Vagina (tissue), 2 donors: ENCODE measurements at regions not wholly inside any gene's neighbourhood (a gene's known extent, or its start where the extent isn't known, plus 50 kb on each side); places are given as distances from the start of the nearest gene placed in this dataset.

Source experiments
- DNase-seq, 2 donors: peaks; one replicate each; pipeline ENCODE4 v3.0.0-alpha.2; 2017; ENCODE audit errors: extremely low spot score in 2 of 2
- H3K27ac ChIP-seq: fragments of 200-600 bp; sonication (generic); one replicate; pipeline ENCODE4 v1.5.1; 2019
- H3K27me3 ChIP-seq: fragments of 200-600 bp; sonication (generic); one replicate; pipeline ENCODE4 v1.5.1; 2019
- H3K36me3 ChIP-seq, 2 donors: fragments of 200-600 bp; sonication (generic); one replicate each; pipeline ENCODE4 v1.5.1; 2017 to 2019
- H3K4me1 ChIP-seq: fragments of 200-600 bp; sonication (generic); one replicate; pipeline ENCODE4 v1.5.1; 2019
- H3K4me3 ChIP-seq, 2 donors: fragments of 200-600 bp; sonication (generic); 1 replicate in 1 of 2; 2 replicates in 1 of 2; pipeline ENCODE4 v1.5.1; 2016 to 2019
- H3K9me3 ChIP-seq: fragments of 200-600 bp; sonication (generic); one replicate; pipeline ENCODE4 v1.5.1; 2019
- CTCF ChIP-seq, 3 experiments: fragments of 450-650 bp in 2 of 3; fragments of 200-600 bp in 1 of 3; sonication (generic) in 1 of 3; IDR thresholded peaks; one replicate each; pipeline ENCODE4 v1.5.1; 2017 to 2019; ENCODE audit warnings: antibody characterized with exemption in 3 of 3, mild to moderate bottlenecking in 2 of 3, moderate library complexity in 2 of 3
- POLR2A ChIP-seq, 2 donors: fragments of 450-650 bp; IDR thresholded peaks; one replicate each; pipeline ENCODE4 v1.6.1; 2017; ENCODE audit warnings: antibody characterized with exemption in 2 of 2, mild to moderate bottlenecking in 2 of 2, moderate library complexity in 2 of 2
- POLR2AphosphoS5 ChIP-seq, 2 donors: sonication (generic); formaldehyde crosslinking; IDR thresholded peaks; one replicate each; pipeline ENCODE4 v1.9.0; 2017; ENCODE audit warnings: antibody characterized with exemption in 2 of 2, mild to moderate bottlenecking in 2 of 2, low read depth in 1 of 2; ENCODE audit not compliant: insufficient read depth in 1 of 2
- intact Hi-C: fragments of 100-400 bp; cut with DNase I; formaldehyde crosslinking; loops from one replicate; pipeline ENCODE4 v1.15.1; 2023

- intact Hi-C loops: no loop called here
- no peak for TF ChIP-seq CTCF (IDR thresholded peaks at IDR 0.05)
- no peak for TF ChIP-seq POLR2AphosphoS5 (IDR thresholded peaks at IDR 0.05; ENCODE audit: insufficient read depth in 1 of 2, low read depth in 1 of 2)
- no peak for TF ChIP-seq POLR2A (IDR thresholded peaks at IDR 0.05)
- Histone ChIP-seq H3K9me3 (no peaks in the 10 kb centered on the region), H3K4me3 (no peak overlapping the region), H3K27ac (no peak overlapping the region), H3K27me3 (no peaks in the 10 kb centered on the region), H3K36me3 (no peaks in the 10 kb centered on the region), H3K4me1 (no peaks in the 10 kb centered on the region)
- DNase-seq: no peak
Observed at GRCh38 chr13:22773465-22773864, 407.3 kb upstream of the SGCG start.

GRCh38 chr13:22776394-22777186 lies 404.2 kb upstream of the SGCG start:
- H3K4me3 ChIP-seq: no peak overlapping the region
- no peak for DNase-seq

GRCh38 chr13:22777207-22777606 lies 403.6 kb upstream of the SGCG start:
- Histone ChIP-seq H3K36me3 (no peaks in the 10 kb centered on the region), H3K4me3 (no peak overlapping the region), H3K27ac (no peak overlapping the region), H3K4me1 (no peaks in the 10 kb centered on the region), H3K9me3 (no peaks in the 10 kb centered on the region), H3K27me3 (no peaks in the 10 kb centered on the region)
- DNase-seq: no peak
- TF ChIP-seq POLR2A (IDR thresholded peaks at IDR 0.05) (no peak), POLR2AphosphoS5 (IDR thresholded peaks at IDR 0.05; ENCODE audit: insufficient read depth in 1 of 2, low read depth in 1 of 2) (no peak), CTCF (IDR thresholded peaks at IDR 0.05) (no peak)
- intact Hi-C loops: no loop called here

More at GRCh38 chr13:22776394-22777186, 404.2 kb upstream of the SGCG start:
- Histone ChIP-seq H3K27me3 (no peaks in the 10 kb centered on the region), H3K36me3 (no peaks in the 10 kb centered on the region), H3K27ac (no peak overlapping the region), H3K9me3 (no peaks in the 10 kb centered on the region), H3K4me1 (no peaks in the 10 kb centered on the region)
- intact Hi-C loops: no loop called here
- TF ChIP-seq POLR2A (IDR thresholded peaks at IDR 0.05) (no peak), POLR2AphosphoS5 (IDR thresholded peaks at IDR 0.05; ENCODE audit: insufficient read depth in 1 of 2, low read depth in 1 of 2) (no peak), CTCF (IDR thresholded peaks at IDR 0.05) (no peak)

- Histone ChIP-seq H3K27ac (no peak overlapping the region), H3K4me3 (no peak overlapping the region), H3K27me3 (no peaks in the 10 kb centered on the region), H3K9me3 (no peaks in the 10 kb centered on the region), H3K36me3 (no peaks in the 10 kb centered on the region), H3K4me1 (no peaks in the 10 kb centered on the region)
- intact Hi-C loops: no loop called here
- TF ChIP-seq POLR2AphosphoS5 (IDR thresholded peaks at IDR 0.05; ENCODE audit: insufficient read depth in 1 of 2, low read depth in 1 of 2): no peak
- no peak for TF ChIP-seq POLR2A (IDR thresholded peaks at IDR 0.05)
- TF ChIP-seq CTCF (IDR thresholded peaks at IDR 0.05): no peak
- no peak for DNase-seq
Observed at GRCh38 chr13:22789027-22789593, 391.7 kb upstream of the SGCG start.

- intact Hi-C loops: no loop called here
- no peaks in the 10 kb centered on the region for H3K36me3 ChIP-seq
- no peak for TF ChIP-seq POLR2AphosphoS5 (IDR thresholded peaks at IDR 0.05; ENCODE audit: insufficient read depth in 1 of 2, low read depth in 1 of 2)
- TF ChIP-seq POLR2A (IDR thresholded peaks at IDR 0.05): no peak
- no peak for TF ChIP-seq CTCF (IDR thresholded peaks at IDR 0.05)
- no peak overlapping the region for H3K4me3 ChIP-seq
- no peaks in the 10 kb centered on the region for H3K27me3 ChIP-seq
- no peak for DNase-seq
- no peaks in the 10 kb centered on the region for H3K4me1 ChIP-seq
- H3K9me3 ChIP-seq: no peaks in the 10 kb centered on the region
- H3K27ac ChIP-seq: no peak overlapping the region
Observed at GRCh38 chr13:22789916-22790315, 390.9 kb upstream of the SGCG start.
